HFF-Myc (cell line): ENCODE measurements at regions not wholly inside any gene's neighbourhood (a gene's known extent, or its start where the extent isn't known, plus 50 kb on each side); places are given as distances from the start of the nearest gene placed in this dataset.
"Not testable (repeated sequence)": the region's sequence is repeated elsewhere in the genome, so short reads cannot be mapped to it uniquely, and the experiment has no call there.

Experiments
- DNase-seq: peaks from one replicate; pipeline ENCODE4 v3.0.0-alpha.2; 2011; ENCODE audit warnings: low read depth; ENCODE audit errors: extremely low read depth
- H3K4me3 ChIP-seq: replicated peaks from 2 replicates; pipeline ENCODE4 v1.5.1; 2011; ENCODE audit warnings: low read depth, mild to moderate bottlenecking, control low read depth, low read length
- CTCF ChIP-seq: IDR thresholded peaks from 2 replicates; pipeline ENCODE4 v1.5.1; 2012; ENCODE audit warnings: mild to moderate bottlenecking, low read depth, low read length, control low read depth; ENCODE audit errors: missing control alignments

- DNase-seq: no peak
- H3K4me3 ChIP-seq: no peak overlapping the region
- no peak for TF ChIP-seq CTCF
Observed at GRCh38 chr10:15997313-15997712, 137.0 kb upstream of the MINDY3 start.

- H3K4me3 ChIP-seq: no peak overlapping the region
- TF ChIP-seq CTCF: no peak
- no peak for DNase-seq
Observed at GRCh38 chr10:16001581-16001980, 141.3 kb upstream of the MINDY3 start.

- no peak for TF ChIP-seq CTCF
- no peak for DNase-seq
- H3K4me3 ChIP-seq: no peak overlapping the region
Observed at GRCh38 chr10:16009785-16010184, 149.5 kb upstream of the MINDY3 start.

- no peak for DNase-seq
- no peak for TF ChIP-seq CTCF
Observed at GRCh38 chr10:16011548-16011947, 151.2 kb upstream of the MINDY3 start.

GRCh38 chr10:16014469-16014868 lies 154.2 kb upstream of the MINDY3 start:
- no peak for TF ChIP-seq CTCF
- DNase-seq: no peak
- H3K4me3 ChIP-seq: no peak overlapping the region

More at GRCh38 chr10:16011548-16011947, 151.2 kb upstream of the MINDY3 start:
- no peak overlapping the region for H3K4me3 ChIP-seq

GRCh38 chr10:16016688-16017087 lies 156.4 kb upstream of the MINDY3 start:
- H3K4me3 ChIP-seq: no peak overlapping the region
- no peak for DNase-seq
- no peak for TF ChIP-seq CTCF

GRCh38 chr10:16020836-16021235 lies 160.5 kb upstream of the MINDY3 start:
- no peak for DNase-seq
- no peak overlapping the region for H3K4me3 ChIP-seq
- TF ChIP-seq CTCF: no peak

GRCh38 chr10:16026832-16027231 lies 166.5 kb upstream of the MINDY3 start:
- not testable (repeated sequence) for DNase-seq, H3K4me3 ChIP-seq
